Keratinocyte (primary cell): ENCODE measurements at regions not wholly inside any gene's neighbourhood (a gene's known extent, or its start where the extent isn't known, plus 50 kb on each side); places are given as distances from the start of the nearest gene placed in this dataset.

Experiments
- DNase-seq: peaks from one replicate; pipeline ENCODE4 v3.0.0-alpha.2; 2011; ENCODE audit warnings: low read depth, missing footprints, low spot score
- FAIRE-seq: peaks from 2 replicates; lab custom pipeline; 2011; peaks lifted over from hg19 to GRCh38; lab: Jason Lieb, UNC
- H2AFZ ChIP-seq: 2 replicates; pipeline ENCODE4 v1.6.0; 2012; ENCODE audit warnings: low read length, control low read depth, inconsistent platforms; ENCODE audit not compliant: control insufficient read depth
- H3K27ac ChIP-seq: 2 replicates; pipeline ENCODE4 v1.5.1; 2011; ENCODE audit warnings: low read length; ENCODE audit not compliant: control insufficient read depth, insufficient read depth
- H3K27me3 ChIP-seq: 3 replicates; pipeline ENCODE4 v1.6.0; 2011; ENCODE audit warnings: low read length; ENCODE audit not compliant: control insufficient read depth, insufficient read depth; ENCODE audit errors: extremely low read depth
- H3K36me3 ChIP-seq, 2 experiments: 2 replicates in 1 of 2; 3 replicates in 1 of 2; pipeline ENCODE4 v1.5.1; 2011; ENCODE audit warnings: low read length in 2 of 2, mild to moderate bottlenecking in 1 of 2; ENCODE audit not compliant: control insufficient read depth in 2 of 2, insufficient read depth in 2 of 2; ENCODE audit errors: extremely low read depth in 1 of 2
- H3K4me1 ChIP-seq: 3 replicates; pipeline ENCODE4 v1.5.1; 2011; ENCODE audit warnings: low read length; ENCODE audit not compliant: control insufficient read depth, insufficient read depth; ENCODE audit errors: extremely low read depth
- H3K4me2 ChIP-seq: 3 replicates; pipeline ENCODE4 v1.6.0; 2011; ENCODE audit warnings: low read depth, low read length; ENCODE audit not compliant: control insufficient read depth, insufficient read depth; ENCODE audit errors: extremely low read depth
- H3K4me3 ChIP-seq, 3 experiments: fragments of 200-600 bp in 1 of 3; sonication (generic) in 1 of 3; 2 replicates in 2 of 3; 3 replicates in 1 of 3; pipeline ENCODE4 v1.5.1; 2011 to 2016; ENCODE audit warnings: low read length in 3 of 3, mild to moderate bottlenecking in 3 of 3, control low read depth in 2 of 3, inconsistent platforms in 1 of 3, low read depth in 1 of 3, mixed read lengths in 1 of 3, mixed run types in 1 of 3, moderate library complexity in 1 of 3; ENCODE audit not compliant: control insufficient read depth in 2 of 3, insufficient read depth in 2 of 3; ENCODE audit errors: extremely low read depth in 1 of 3
- H3K79me2 ChIP-seq: 2 replicates; pipeline ENCODE4 v1.6.0; 2012; ENCODE audit warnings: low read length; ENCODE audit not compliant: control insufficient read depth, insufficient read depth
- H3K9ac ChIP-seq: 3 replicates; pipeline ENCODE4 v1.6.0; 2011; ENCODE audit warnings: low read length; ENCODE audit not compliant: control insufficient read depth, insufficient read depth; ENCODE audit errors: extremely low read depth
- H3K9me1 ChIP-seq: 3 replicates; pipeline ENCODE4 v1.6.0; 2011; ENCODE audit warnings: low read length; ENCODE audit not compliant: control insufficient read depth, insufficient read depth; ENCODE audit errors: extremely low read depth
- H3K9me3 ChIP-seq: 2 replicates; pipeline ENCODE4 v1.5.1; 2012; ENCODE audit warnings: low read depth, low read length; ENCODE audit not compliant: control insufficient read depth
- H4K20me1 ChIP-seq: 3 replicates; pipeline ENCODE4 v1.6.0; 2011; ENCODE audit warnings: low read length; ENCODE audit not compliant: control insufficient read depth, insufficient read depth; ENCODE audit errors: extremely low read depth
- CTCF ChIP-seq, 3 experiments: IDR thresholded peaks in 1 of 3; conservative IDR thresholded peaks in 1 of 3; optimal IDR thresholded peaks in 1 of 3; 2 replicates in 2 of 3; 3 replicates in 1 of 3; pipeline versions ENCODE3 to v1.5.1; 2011; ENCODE audit warnings: low read length in 3 of 3, mild to moderate bottlenecking in 3 of 3, moderate library complexity in 2 of 3, control low read depth in 1 of 3, inconsistent platforms in 1 of 3; ENCODE audit not compliant: insufficient read depth in 2 of 3; ENCODE audit errors: extremely low read depth in 1 of 3
- EZH2 ChIP-seq: IDR thresholded peaks from one replicate; pipeline ENCODE4 v1.6.1; 2012; ENCODE audit warnings: inconsistent platforms, mild to moderate bottlenecking, low read length, moderate library complexity
- dilution Hi-C: fragments of 300-500 bp; cut with MboI; formaldehyde crosslinking; loops from one replicate; pipeline ENCODE4 v1.7.0; 2020; ENCODE audit warnings: low sequenced_read_pairs; ENCODE audit not compliant: extremely low pct_ligation_motif_present

GRCh38 chr2:126304154-126304553 lies 351.8 kb upstream of the GYPC start:
- Histone ChIP-seq H3K36me3 (no peaks in the 10 kb centered on the region), H3K9me1 (no peaks in the 10 kb centered on the region), H3K4me2 (no peak overlapping the region), H4K20me1 (no peaks in the 10 kb centered on the region), H3K79me2 (no peaks in the 10 kb centered on the region), H3K4me3 (no peak overlapping the region), H3K9ac (no peak overlapping the region), H3K27ac (no peak overlapping the region), H3K27me3 (no peaks in the 10 kb centered on the region), H3K9me3 (peaks cover 4% of the 10 kb centered on the region), H3K4me1 (no peaks in the 10 kb centered on the region), H2AFZ (no peak overlapping the region)
- DNase-seq (no peak), FAIRE-seq (no peak)
- TF ChIP-seq EZH2 (no peak), CTCF (optimal IDR thresholded peaks at IDR 0.05 in 1 of 3, IDR thresholded peaks at IDR 0.05 in 1 of 3, conservative IDR thresholded peaks at IDR 0.05 in 1 of 3; ENCODE audit: extremely low read depth in 1 of 3, insufficient read depth in 2 of 3, low read length in 3 of 3) (no peak)
- dilution Hi-C loops, result no loop called here

DNA sequence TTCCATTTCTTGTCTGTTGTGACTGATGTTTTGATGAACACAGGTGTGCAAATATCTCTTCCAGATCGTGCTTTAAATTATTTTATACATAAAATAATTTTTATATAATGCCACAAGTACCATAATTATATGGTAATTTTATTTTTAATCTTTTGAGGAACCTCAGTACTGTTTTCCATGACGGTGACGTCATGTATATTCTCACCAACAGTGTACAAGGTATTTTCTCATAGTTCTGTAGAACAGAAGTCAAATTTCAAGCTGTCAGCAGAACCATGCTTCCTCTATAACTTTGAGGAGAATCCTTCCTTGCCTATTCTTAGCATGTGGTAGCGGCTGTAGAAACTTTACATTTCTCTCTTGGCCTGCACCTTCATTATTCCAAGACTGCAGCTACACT lies 349.4 kb upstream of the GYPC start:
- H4K20me1 ChIP-seq, result no peaks in the 10 kb centered on the region
- no peak overlapping the region for H3K27ac ChIP-seq
- no peaks in the 10 kb centered on the region for H3K4me1 ChIP-seq
- dilution Hi-C loops, result no loop called here
- H3K9me3 ChIP-seq, result peaks cover 4% of the 10 kb centered on the region
- no peak for DNase-seq
- H3K27me3 ChIP-seq, result no peaks in the 10 kb centered on the region
- no peak for FAIRE-seq
- TF ChIP-seq EZH2, result no peak
- no peak for TF ChIP-seq CTCF (optimal IDR thresholded peaks at IDR 0.05 in 1 of 3, IDR thresholded peaks at IDR 0.05 in 1 of 3, conservative IDR thresholded peaks at IDR 0.05 in 1 of 3; ENCODE audit: extremely low read depth in 1 of 3, insufficient read depth in 2 of 3, low read length in 3 of 3)
- H3K4me2 ChIP-seq, result no peak overlapping the region
- H3K9me1 ChIP-seq, result no peaks in the 10 kb centered on the region
- H3K9ac ChIP-seq, result no peak overlapping the region
- no peaks in the 10 kb centered on the region for H3K36me3 ChIP-seq
- H2AFZ ChIP-seq, result no peak overlapping the region
- no peak overlapping the region for H3K4me3 ChIP-seq
- H3K79me2 ChIP-seq, result no peaks in the 10 kb centered on the region
